Retinal pigment epithelial cell (primary cell): ENCODE measurements at regions not wholly inside any gene's neighbourhood (a gene's known extent, or its start where the extent isn't known, plus 50 kb on each side); places are given as distances from the start of the nearest gene placed in this dataset.
"Not testable (repeated sequence)": the region's sequence is repeated elsewhere in the genome, so short reads cannot be mapped to it uniquely, and the experiment has no call there.

Source experiments
- DNase-seq: peaks from one replicate; pipeline ENCODE4 v3.0.0-alpha.2; 2010; ENCODE audit warnings: low read depth
- H3K4me3 ChIP-seq: 2 replicates; pipeline ENCODE4 v1.5.1; 2011; ENCODE audit warnings: mild to moderate bottlenecking, low read length, control low read depth, moderate library complexity
- TF ChIP-seq, protein P1 (sequence below): conservative IDR thresholded peaks from 2 replicates; pipeline ENCODE4 v1.5.1; 2011; ENCODE audit warnings: low read depth, low read length, control low read depth, inconsistent platforms

DNA sequence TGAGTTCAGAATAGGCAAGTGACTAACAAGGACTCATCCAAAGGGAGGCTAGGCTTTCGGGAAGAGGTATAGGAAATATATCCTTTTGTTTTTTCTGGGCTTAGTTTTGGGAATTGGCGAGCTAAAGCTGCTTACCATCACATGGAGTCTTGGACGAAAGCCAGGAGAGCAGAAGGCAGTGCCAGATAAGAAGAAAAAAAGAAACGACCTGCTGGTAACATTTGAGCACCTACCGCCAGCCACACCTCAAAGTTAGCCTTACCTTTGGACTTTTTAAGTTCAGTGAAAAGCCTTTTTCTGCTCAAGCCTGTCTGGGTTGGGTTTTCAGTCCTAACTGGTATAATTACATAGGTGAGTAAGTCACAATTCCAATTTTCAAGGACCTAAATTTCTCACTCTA, 85.1 kb upstream of the LCORL start:
- no peak overlapping the region for H3K4me3 ChIP-seq
- TF ChIP-seq, protein P1, sequence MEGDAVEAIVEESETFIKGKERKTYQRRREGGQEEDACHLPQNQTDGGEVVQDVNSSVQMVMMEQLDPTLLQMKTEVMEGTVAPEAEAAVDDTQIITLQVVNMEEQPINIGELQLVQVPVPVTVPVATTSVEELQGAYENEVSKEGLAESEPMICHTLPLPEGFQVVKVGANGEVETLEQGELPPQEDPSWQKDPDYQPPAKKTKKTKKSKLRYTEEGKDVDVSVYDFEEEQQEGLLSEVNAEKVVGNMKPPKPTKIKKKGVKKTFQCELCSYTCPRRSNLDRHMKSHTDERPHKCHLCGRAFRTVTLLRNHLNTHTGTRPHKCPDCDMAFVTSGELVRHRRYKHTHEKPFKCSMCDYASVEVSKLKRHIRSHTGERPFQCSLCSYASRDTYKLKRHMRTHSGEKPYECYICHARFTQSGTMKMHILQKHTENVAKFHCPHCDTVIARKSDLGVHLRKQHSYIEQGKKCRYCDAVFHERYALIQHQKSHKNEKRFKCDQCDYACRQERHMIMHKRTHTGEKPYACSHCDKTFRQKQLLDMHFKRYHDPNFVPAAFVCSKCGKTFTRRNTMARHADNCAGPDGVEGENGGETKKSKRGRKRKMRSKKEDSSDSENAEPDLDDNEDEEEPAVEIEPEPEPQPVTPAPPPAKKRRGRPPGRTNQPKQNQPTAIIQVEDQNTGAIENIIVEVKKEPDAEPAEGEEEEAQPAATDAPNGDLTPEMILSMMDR, result no peak
- peak; percentile 55 for DNase-seq

- no peak for DNase-seq
- H3K4me3 ChIP-seq, result no peak overlapping the region
- TF ChIP-seq, protein P1, result no peak
Measured at GRCh38 chr4:18105030-18106011, 83.8 kb upstream of the LCORL start.

DNA sequence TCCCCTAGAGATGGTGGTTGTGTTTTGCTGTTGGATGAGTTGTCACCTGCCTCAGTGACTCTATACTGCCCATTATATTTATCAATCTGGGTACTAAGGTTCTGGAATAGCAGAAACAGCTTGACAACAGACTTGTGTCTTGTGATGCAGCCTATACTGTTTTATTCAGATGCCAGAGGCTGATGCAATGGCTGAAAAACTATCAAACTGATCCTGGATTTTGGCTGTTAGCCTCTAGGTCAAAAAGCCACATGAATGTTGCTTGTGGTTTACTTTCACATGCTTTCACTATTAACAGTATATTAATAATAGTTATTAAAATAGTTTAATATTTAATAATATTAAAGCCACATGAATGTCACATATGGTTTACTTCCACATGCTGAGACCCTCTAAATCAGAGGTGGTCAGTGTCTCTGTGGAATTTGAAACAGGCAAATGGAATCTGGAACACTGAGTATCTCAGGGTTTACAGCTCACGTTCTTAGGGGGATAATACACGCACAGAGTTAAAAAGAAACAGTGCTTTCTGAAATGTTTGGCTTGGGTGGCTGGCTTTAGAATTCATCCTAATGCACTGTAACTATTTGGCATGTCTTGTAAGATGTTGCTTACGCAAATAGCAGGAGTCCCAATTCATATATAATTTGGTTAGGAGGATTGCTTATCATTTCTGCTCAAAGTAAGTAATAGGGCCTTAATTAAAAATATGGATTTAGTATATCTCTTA, 82.5 kb upstream of the LCORL start:
- peak; percentile 48 for DNase-seq
- TF ChIP-seq, protein P1, result no peak
- no peak overlapping the region for H3K4me3 ChIP-seq

DNA sequence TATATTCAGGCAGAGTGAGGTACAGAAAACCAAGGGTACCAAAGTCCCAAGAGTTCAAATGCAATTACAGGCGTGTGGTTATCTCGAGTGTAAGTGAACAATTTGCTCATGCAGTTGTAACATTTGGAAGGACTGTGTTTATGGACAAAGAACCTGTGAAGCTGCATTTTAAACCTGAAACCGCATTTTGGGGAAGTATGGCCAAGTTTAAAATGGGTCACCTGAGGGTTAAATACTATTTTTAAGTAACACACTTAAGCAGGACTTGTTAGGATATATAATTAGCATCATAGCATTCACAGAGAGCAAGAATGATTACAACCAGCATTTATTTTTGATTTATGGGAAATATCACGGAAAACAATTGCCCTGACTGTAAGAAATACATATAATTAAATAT, 79.1 kb upstream of the LCORL start:
- H3K4me3 ChIP-seq, result no peak overlapping the region
- TF ChIP-seq, protein P1, result no peak
- DNase-seq, result no peak

GRCh38 chr4:18090447-18090846, 68.9 kb upstream of the LCORL start:
- DNase-seq, H3K4me3 ChIP-seq: not testable (repeated sequence)

DNA sequence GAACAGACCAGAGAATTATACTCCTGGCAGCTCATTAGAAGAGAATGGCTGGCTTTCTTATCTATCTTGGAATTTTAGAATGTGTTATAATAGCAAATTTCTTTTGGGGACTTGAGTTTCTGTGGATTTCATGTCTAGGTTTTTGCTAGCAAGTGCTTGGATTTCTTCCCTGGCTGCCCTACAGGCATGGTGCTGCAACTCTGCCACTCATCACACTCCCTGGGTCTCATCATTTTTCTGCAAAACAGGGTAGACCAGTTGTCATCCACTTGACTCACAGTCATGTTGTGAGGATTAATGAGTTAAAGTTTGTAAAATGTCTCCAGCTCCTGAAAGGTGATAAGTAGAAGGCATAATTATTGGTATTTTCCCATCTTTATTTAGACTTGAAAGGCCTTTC, 60.7 kb upstream of the LCORL start:
- TF ChIP-seq, protein P1, result no peak
- no peak for DNase-seq
- H3K4me3 ChIP-seq, result no peak overlapping the region

DNA sequence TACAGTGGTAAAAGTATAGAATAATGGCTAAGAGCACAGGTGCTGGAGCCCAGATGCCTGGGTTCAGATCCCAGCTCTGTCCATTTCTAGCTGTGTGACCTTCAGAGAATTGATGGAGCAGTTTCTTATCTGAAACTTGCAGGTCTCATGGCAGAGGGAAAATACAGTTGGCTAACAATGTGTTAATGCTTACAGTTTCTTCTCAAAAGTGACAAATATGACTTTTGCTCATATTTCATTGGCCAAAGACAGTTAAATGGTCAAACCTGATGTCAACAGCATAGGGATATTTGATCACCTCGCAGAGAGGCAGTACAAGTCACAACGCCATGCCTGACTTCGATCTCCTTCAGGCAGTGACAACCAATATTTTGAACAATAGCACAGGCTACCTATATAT, 60.2 kb upstream of the LCORL start:
- TF ChIP-seq, protein P1, result no peak
- H3K4me3 ChIP-seq, result no peak overlapping the region
- DNase-seq, result no peak
